Neuronal stem cell (in vitro differentiated cells): ENCODE measurements at regions not wholly inside any gene's neighbourhood (a gene's known extent, or its start where the extent isn't known, plus 50 kb on each side); places are given as distances from the start of the nearest gene placed in this dataset.
A peak's percentile ranks its signal among the peaks of the same experiment; 100 is the strongest.

Experiments used
- DNase-seq: peaks from one replicate; pipeline ENCODE4 v3.0.0-alpha.2; 2013; ENCODE audit warnings: low spot score
- H2AFZ ChIP-seq: one replicate; pipeline ENCODE4 v1.6.1; 2013; ENCODE audit warnings: mild to moderate bottlenecking, low read length, inconsistent platforms
- H2AK5ac ChIP-seq: 2 replicates; pipeline ENCODE4 v1.6.1; 2013; ENCODE audit warnings: low read depth, mild to moderate bottlenecking, inconsistent platforms, low read length, moderate library complexity, mixed read lengths
- H2BK120ac ChIP-seq: 2 replicates; pipeline ENCODE4 v1.6.1; 2013; ENCODE audit warnings: low read depth, mild to moderate bottlenecking, inconsistent platforms, low read length, moderate library complexity, mixed read lengths
- H2BK12ac ChIP-seq: one replicate; pipeline ENCODE4 v1.6.1; 2013; ENCODE audit warnings: low read length, inconsistent platforms
- H2BK15ac ChIP-seq: 2 replicates; pipeline ENCODE4 v1.6.1; 2013; ENCODE audit warnings: mild to moderate bottlenecking, low read length, inconsistent platforms, mixed read lengths
- H2BK5ac ChIP-seq: one replicate; pipeline ENCODE4 v1.6.1; 2013; ENCODE audit warnings: inconsistent platforms, mild to moderate bottlenecking, low read length, moderate library complexity
- H3K14ac ChIP-seq: one replicate; pipeline ENCODE4 v1.6.1; 2013; ENCODE audit warnings: low read length, inconsistent platforms
- H3K18ac ChIP-seq: 2 replicates; pipeline ENCODE4 v1.6.1; 2013; ENCODE audit warnings: low read length, inconsistent platforms
- H3K23ac ChIP-seq: 2 replicates; pipeline ENCODE4 v1.6.1; 2013; ENCODE audit warnings: low read depth, mild to moderate bottlenecking, mixed read lengths, low read length, inconsistent platforms; ENCODE audit not compliant: poor library complexity
- H3K27ac ChIP-seq: replicated peaks from 3 replicates; pipeline ENCODE4 v1.5.1; 2013; ENCODE audit warnings: low read length, inconsistent platforms
- H3K27me3 ChIP-seq, 3 experiments: 2 replicates each; pipeline ENCODE4 v1.6.1; 2013; ENCODE audit warnings: low read length in 3 of 3, mild to moderate bottlenecking in 2 of 3, inconsistent platforms in 1 of 3, low read depth in 1 of 3, mixed read lengths in 1 of 3, moderate library complexity in 1 of 3; ENCODE audit not compliant: control insufficient read depth in 3 of 3, insufficient read depth in 3 of 3
- H3K36me3 ChIP-seq, 2 donors: replicated peaks in 1 of 2; 2 replicates each; pipeline ENCODE4 v1.6.1; 2013; ENCODE audit warnings: low read length in 2 of 2; ENCODE audit not compliant: control insufficient read depth in 2 of 2, insufficient read depth in 2 of 2
- H3K4ac ChIP-seq: 2 replicates; pipeline ENCODE4 v1.6.1; 2013; ENCODE audit warnings: inconsistent platforms, mild to moderate bottlenecking, low read length, moderate library complexity
- H3K4me1 ChIP-seq, 2 donors: 1 replicate in 1 of 2; 2 replicates in 1 of 2; pipeline ENCODE4 v1.6.1; 2013; ENCODE audit warnings: low read length in 2 of 2, low read depth in 1 of 2; ENCODE audit not compliant: control insufficient read depth in 2 of 2, insufficient read depth in 1 of 2
- H3K4me2 ChIP-seq: one replicate; pipeline ENCODE4 v1.6.1; 2013; ENCODE audit warnings: mild to moderate bottlenecking, low read length, inconsistent platforms; ENCODE audit not compliant: insufficient read depth, poor library complexity, severe bottlenecking
- H3K4me3 ChIP-seq, 2 donors: 2 replicates each; pipeline ENCODE4 v1.5.1; 2013; ENCODE audit warnings: low read length in 2 of 2, mild to moderate bottlenecking in 2 of 2, inconsistent platforms in 1 of 2, moderate library complexity in 1 of 2
- H3K79me1 ChIP-seq: one replicate; pipeline ENCODE4 v1.6.1; 2013; ENCODE audit warnings: low read depth, mild to moderate bottlenecking, inconsistent platforms, low read length, moderate library complexity
- H3K9ac ChIP-seq: one replicate; pipeline ENCODE4 v1.6.1; 2013; ENCODE audit warnings: mild to moderate bottlenecking, low read depth, low read length, inconsistent platforms; ENCODE audit not compliant: poor library complexity
- H3K9me3 ChIP-seq, 2 donors: replicated peaks in 1 of 2; 2 replicates each; pipeline versions ENCODE3 to v1.6.1; 2013; ENCODE audit warnings: low read length in 2 of 2, mild to moderate bottlenecking in 2 of 2, inconsistent platforms in 1 of 2, low read depth in 1 of 2, mixed read lengths in 1 of 2, moderate library complexity in 1 of 2; ENCODE audit not compliant: control insufficient read depth in 2 of 2, insufficient read depth in 1 of 2
- H4K8ac ChIP-seq: one replicate; pipeline ENCODE4 v1.6.1; 2013; ENCODE audit warnings: low read depth, mild to moderate bottlenecking, inconsistent platforms, low read length, moderate library complexity
- H4K91ac ChIP-seq: one replicate; pipeline ENCODE4 v1.6.1; 2013; ENCODE audit warnings: low read length, low read depth, mild to moderate bottlenecking, inconsistent platforms; ENCODE audit not compliant: poor library complexity
- WGBS, 2 donors: extraction: QIAGEN DNeasy Blood & Tissue Kit; methylation state at CpG; one replicate each; pipeline ENCODE4 v1.1.7; 2013; ENCODE audit warnings: missing lambda C conversion rate in 2 of 2, mixed read lengths in 1 of 2; ENCODE audit not compliant: insufficient read length in 2 of 2, insufficient replicate concordance in 1 of 2; ENCODE audit errors: extremely low coverage in 2 of 2; 5-methylcytosine and 5-hydroxymethylcytosine counted together

DNA sequence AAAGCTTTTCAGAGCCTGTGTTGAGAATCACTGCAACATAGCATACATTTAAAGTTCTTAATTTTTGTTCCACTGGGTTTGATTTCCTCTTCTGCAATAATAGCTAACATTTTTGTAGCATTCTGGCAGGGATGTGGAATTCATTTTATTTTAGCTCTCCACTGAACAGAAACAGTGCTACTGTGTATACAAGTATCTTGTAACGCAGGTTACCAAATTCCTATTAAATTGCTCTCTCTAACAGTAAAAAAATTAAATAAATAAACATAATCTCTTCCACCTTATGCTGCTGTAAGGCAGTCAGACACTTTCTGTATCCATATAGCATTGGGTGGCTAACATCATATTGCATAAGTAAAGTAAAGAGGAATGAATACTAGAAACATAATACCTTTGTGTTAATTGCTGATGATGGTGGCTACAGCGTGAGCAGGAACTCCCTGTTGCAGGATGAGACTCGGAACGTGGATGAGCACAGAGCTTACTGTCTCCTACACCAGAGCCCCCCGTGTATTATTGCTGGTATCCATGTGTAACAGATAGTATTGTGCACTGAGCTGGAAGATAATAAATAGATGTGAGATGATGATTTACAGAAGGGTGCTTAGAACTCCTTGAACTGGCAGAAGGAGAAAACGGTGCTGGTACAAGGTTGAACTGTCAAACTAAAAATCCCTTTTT lies 276.9 kb upstream of the SNX7 start:
- Histone ChIP-seq H2BK12ac (no peak overlapping the region), H3K79me1 (no peaks in the 10 kb centered on the region), H2BK5ac (no peak overlapping the region), H3K36me3 (no peaks in the 10 kb centered on the region), H2AK5ac (no peak overlapping the region), H3K18ac (no peak overlapping the region), H3K4me3 (no peak overlapping the region), H4K8ac (no peak overlapping the region), H3K14ac (no peak overlapping the region), H3K9ac (no peak overlapping the region), H3K4me1 (peaks cover 0 to 2% of the 10 kb centered on the region in 2 donors), H3K27me3 (no peaks in the 10 kb centered on the region), H4K91ac (no peak overlapping the region), H2AFZ (no peak overlapping the region), H2BK15ac (no peak overlapping the region), H2BK120ac (no peak overlapping the region), H3K4ac (no peak overlapping the region), H3K9me3 (no peaks in the 10 kb centered on the region), H3K27ac (no peak overlapping the region), H3K4me2 (no peak overlapping the region), H3K23ac (no peak overlapping the region)
- DNase-seq, result no peak
- no CpG with 5 or more reads among the region's 6 CpGs for WGBS, 2 donors

- Histone ChIP-seq H2BK12ac (no peak overlapping the region), H3K14ac (no peak overlapping the region), H3K4me2 (no peak overlapping the region), H2AK5ac (no peak overlapping the region), H3K36me3 (no peaks in the 10 kb centered on the region), H4K91ac (no peak overlapping the region), H3K4me3 (no peak overlapping the region), H3K23ac (no peak overlapping the region), H3K79me1 (no peaks in the 10 kb centered on the region), H3K9ac (no peak overlapping the region), H2BK120ac (no peak overlapping the region), H3K27me3 (no peaks in the 10 kb centered on the region), H2BK15ac (no peak overlapping the region), H3K27ac (no peak overlapping the region), H3K4ac (no peak overlapping the region), H3K18ac (no peak overlapping the region), H3K4me1 (peaks cover 0 to 2% of the 10 kb centered on the region in 2 donors), H4K8ac (no peak overlapping the region), H2AFZ (peak overlapping the region; percentile 9), H2BK5ac (no peak overlapping the region), H3K9me3 (no peaks in the 10 kb centered on the region)
- DNase-seq, result no peak
- no CpG with 5 or more reads among the region's 5 CpGs for WGBS, 2 donors
These were observed 278.4 kb upstream of the SNX7 start for GRCh38 chr1:98382986-98383740.

DNA sequence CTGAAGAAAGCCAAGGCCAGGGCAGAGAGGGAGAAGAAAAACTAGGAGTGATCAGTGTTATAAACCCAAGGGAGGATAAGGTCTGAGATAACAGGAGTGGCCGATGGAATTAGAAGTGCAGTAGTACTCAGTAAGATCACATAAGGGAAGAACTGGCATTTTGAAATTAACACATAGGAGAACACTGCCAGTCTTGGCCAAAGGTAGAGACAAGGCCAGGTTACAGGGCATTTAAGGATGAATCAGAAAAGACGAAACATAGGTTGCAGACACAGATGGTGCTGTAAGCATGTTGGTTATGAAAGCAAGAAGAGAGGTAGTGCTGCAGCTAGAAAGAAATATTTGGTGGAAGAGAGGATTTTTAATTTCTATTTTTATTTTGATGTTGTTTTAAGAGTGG lies 278.9 kb upstream of the SNX7 start:
- Histone ChIP-seq H4K8ac (no peak overlapping the region), H3K23ac (no peak overlapping the region), H3K27ac (no peak overlapping the region), H3K9ac (no peak overlapping the region), H3K79me1 (no peaks in the 10 kb centered on the region), H3K27me3 (no peaks in the 10 kb centered on the region), H4K91ac (no peak overlapping the region), H3K9me3 (no peaks in the 10 kb centered on the region), H2BK15ac (no peak overlapping the region), H3K4me3 (no peak overlapping the region), H3K36me3 (no peaks in the 10 kb centered on the region), H2AFZ (no peak overlapping the region), H3K4me2 (no peak overlapping the region), H3K18ac (no peak overlapping the region), H2BK120ac (no peak overlapping the region), H3K14ac (no peak overlapping the region), H2BK5ac (no peak overlapping the region), H2BK12ac (no peak overlapping the region), H3K4me1 (peaks cover 0 to 2% of the 10 kb centered on the region in 2 donors), H3K4ac (no peak overlapping the region), H2AK5ac (no peak overlapping the region)
- WGBS, 2 donors, result no CpG with 5 or more reads among the region's 2 CpGs
- no peak for DNase-seq

DNA sequence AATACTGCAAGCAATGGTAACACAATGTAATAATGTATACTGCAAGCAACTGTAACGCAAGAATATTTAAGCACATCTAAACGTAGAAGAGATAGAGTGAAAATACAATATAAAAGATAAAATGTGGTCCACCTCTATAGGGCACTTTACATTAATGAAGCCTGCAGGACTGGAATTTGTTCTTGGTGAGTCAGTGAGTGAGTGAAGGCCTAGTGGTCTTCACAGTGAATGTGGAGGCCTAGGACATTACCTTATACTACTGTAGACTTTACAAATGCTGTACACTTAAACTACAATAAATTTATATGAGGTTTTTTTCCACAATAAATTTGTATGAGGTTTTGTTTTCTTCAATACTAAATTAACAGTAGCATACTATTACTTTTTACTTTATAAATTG lies 287.4 kb upstream of the SNX7 start:
- Histone ChIP-seq H2AK5ac (no peak overlapping the region), H3K27me3 (no peaks in the 10 kb centered on the region), H2AFZ (no peak overlapping the region), H3K23ac (no peak overlapping the region), H2BK120ac (no peak overlapping the region), H3K4me3 (no peak overlapping the region), H2BK12ac (no peak overlapping the region), H2BK15ac (no peak overlapping the region), H3K4ac (no peak overlapping the region), H3K9me3 (no peaks in the 10 kb centered on the region), H3K27ac (no peak overlapping the region), H3K4me1 (no peaks in the 10 kb centered on the region), H4K91ac (no peak overlapping the region), H4K8ac (no peak overlapping the region), H3K14ac (no peak overlapping the region), H3K36me3 (no peaks in the 10 kb centered on the region), H3K18ac (no peak overlapping the region), H3K4me2 (no peak overlapping the region), H2BK5ac (no peak overlapping the region), H3K9ac (no peak overlapping the region), H3K79me1 (no peaks in the 10 kb centered on the region)
- WGBS, 2 donors, result no CpG with 5 or more reads among the region's 2 CpGs
- DNase-seq, result no peak
